Fibroblast of peridontal ligament (primary cell): ENCODE measurements at regions not wholly inside any gene's neighbourhood (a gene's known extent, or its start where the extent isn't known, plus 50 kb on each side); places are given as distances from the start of the nearest gene placed in this dataset.
A peak's percentile ranks its signal among the peaks of the same experiment; 100 is the strongest.

Source experiments
- DNase-seq: peaks from one replicate; pipeline ENCODE4 v3.0.0-alpha.2; 2010; ENCODE audit errors: extremely low read depth

DNA sequence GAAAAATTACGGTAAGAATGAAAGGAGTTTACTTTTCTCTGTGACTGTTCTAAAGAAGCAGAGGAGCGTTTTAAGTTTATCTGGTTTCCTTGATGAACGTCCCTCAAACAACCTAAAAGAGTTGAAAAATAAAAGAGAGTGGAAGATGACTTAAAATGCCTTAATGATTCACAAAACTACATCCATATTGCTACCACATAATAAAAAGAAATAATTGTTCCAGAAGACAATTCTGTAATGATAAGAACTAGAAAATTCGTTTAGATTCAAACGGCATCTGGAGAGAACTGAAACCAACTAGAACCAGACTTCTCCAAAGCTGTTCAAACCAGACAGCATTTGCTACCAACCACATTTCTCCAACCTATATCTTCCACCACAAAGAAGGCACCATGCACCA, 68.1 kb downstream of the TEKT4 start:
- no peak for DNase-seq

- no peak for DNase-seq
Observed at GRCh38 chr2:94947097-94948016, 76.1 kb downstream of the TEKT4 start.

- no peak for DNase-seq
Observed at GRCh38 chr2:94955702-94956101, 69.8 kb upstream of the MAL start.

- DNase-seq: peak; percentile 39
Observed at GRCh38 chr2:94956797-94957391, 68.6 kb upstream of the MAL start.

GRCh38 chr2:94958245-94958644, 67.3 kb upstream of the MAL start:
- DNase-seq: no peak

DNA sequence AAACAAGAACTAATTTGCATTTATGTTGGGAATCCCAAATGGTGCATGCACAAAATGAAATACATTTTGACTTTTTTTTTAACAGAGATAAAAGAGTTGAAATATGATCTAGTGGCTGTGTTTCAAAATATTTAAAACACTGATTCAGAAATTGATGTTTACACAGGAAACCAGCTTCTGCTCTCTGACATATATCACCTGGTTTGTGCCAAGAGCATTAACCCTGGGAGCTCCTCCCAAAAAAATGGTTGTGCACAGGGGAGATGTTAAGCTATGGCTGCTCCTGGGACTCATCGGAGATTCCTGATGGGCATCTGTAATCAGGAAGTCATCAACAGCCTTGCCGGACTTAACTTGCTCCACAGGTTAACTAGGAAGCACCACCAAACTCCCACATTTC, 65.2 kb upstream of the MAL start:
- DNase-seq: no peak

- no peak for DNase-seq
Observed at GRCh38 chr2:94960751-94961150, 64.8 kb upstream of the MAL start.

DNA sequence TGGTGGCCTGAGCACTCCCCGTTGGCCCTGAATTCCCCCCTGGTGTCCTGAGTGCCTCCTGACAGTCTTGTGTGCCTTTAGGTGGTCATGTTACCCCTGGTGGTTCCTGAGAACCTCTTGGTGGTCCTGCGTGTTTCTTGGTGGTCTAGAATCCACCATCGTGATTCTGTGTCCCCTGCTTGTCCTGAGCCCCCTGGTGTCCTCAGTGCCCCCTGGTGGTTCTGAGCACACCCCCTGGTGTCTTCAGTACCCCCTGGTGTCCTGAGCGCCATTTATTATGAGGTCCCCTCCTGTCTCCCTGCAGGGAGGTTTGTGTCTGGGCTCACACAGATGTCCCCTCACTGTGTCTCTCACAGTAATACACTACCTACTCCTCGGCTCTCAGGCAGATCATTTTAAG, 61.3 kb upstream of the MAL start:
- DNase-seq: no peak

- DNase-seq: no peak
Observed at GRCh38 chr2:94966689-94967088, 58.8 kb upstream of the MAL start.

- DNase-seq: no peak
Observed at GRCh38 chr2:94970353-94970752, 55.2 kb upstream of the MAL start.
